ENCODE measurements at regions not wholly inside any gene's neighbourhood (a gene's known extent, or its start where the extent isn't known, plus 50 kb on each side); places are given as distances from the start of the nearest gene placed in this dataset.

DNA sequence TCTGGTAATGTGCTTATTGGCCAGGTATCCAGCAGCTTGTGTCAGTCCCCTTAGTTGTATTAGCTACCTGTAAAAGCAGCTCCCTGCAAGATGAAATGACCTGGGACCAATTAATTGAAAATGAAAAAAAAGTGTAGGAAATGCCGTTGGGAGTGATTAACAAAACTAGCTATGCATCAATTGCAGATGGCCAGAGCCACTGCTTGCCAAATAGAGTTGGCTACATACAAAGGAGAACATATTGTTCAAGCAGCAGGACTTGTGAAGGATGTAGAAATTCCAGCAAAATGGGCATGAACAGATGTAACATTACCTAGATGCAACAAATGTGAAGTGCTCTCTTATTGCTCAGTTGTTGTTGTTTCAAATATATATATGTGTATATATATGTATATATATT, 300.5 kb downstream of the PCDH17 start:
- Mint-ChIP-seq H3K27me3 (no peaks in the 10 kb centered on the region), H3K4me1 (no peaks in the 10 kb centered on the region), H3K9me3 (peaks cover 0 to 8% (median 0%) of the 10 kb centered on the region in 7 donors), H3K27ac (no peak overlapping the region), H3K36me3 (no peaks in the 10 kb centered on the region), H3K4me3 (no peak overlapping the region)
- ATAC-seq (ENCODE audit: low read depth in 2 of 2) (no peak), DNase-seq (no peak)

DNA sequence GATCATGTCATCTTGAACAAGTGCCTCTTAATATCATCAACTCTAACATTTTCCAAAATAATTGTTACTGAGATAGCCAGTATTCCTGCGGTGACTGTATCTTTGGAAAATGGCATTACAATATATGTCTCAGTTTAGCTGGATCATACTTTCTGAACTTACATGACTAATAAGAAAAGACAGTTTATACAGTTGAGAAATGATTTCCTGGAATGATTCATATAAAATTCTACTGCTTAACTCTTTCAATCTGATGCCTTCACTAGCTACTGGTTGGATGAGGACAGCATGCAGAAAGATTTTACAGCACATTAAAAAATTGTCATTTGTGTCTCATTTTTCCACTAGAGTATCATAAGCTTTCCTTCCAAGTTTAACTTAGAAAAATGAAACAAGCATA, 302.1 kb downstream of the PCDH17 start:
- no peak for ATAC-seq (ENCODE audit: low read depth in 2 of 2)
- no peaks in the 10 kb centered on the region for H3K4me1 Mint-ChIP-seq
- H3K27ac Mint-ChIP-seq: no peak overlapping the region
- no peaks in the 10 kb centered on the region for H3K36me3 Mint-ChIP-seq
- H3K4me3 Mint-ChIP-seq: no peak overlapping the region
- peaks cover 0 to 8% (median 0%) of the 10 kb centered on the region in 7 donors for H3K9me3 Mint-ChIP-seq
- no peak for DNase-seq
- no peaks in the 10 kb centered on the region for H3K27me3 Mint-ChIP-seq

DNA sequence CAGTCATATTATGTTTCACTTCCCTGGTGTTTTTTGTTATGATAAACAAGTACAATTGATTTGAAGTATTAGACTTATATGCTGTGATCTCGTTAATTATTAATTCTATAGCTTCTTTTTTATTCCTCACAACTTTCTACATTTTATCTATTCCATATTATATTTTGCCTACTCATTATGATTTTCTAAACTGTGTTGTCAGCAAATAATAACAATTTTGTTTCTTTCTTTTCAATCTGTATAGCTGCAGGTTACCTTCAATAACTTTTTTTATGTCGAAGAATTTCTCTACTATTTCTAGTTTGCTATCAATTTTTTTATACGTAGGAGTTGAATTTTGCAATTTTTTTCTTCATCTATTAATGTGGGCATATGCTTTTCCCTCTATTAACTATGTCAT, 304.4 kb downstream of the PCDH17 start:
- H3K4me1 Mint-ChIP-seq: no peaks in the 10 kb centered on the region
- H3K27me3 Mint-ChIP-seq: no peaks in the 10 kb centered on the region
- no peak overlapping the region for H3K27ac Mint-ChIP-seq
- H3K36me3 Mint-ChIP-seq: no peaks in the 10 kb centered on the region
- DNase-seq (no peak), ATAC-seq (ENCODE audit: low read depth in 2 of 2) (no peak)
- H3K4me3 Mint-ChIP-seq: no peak overlapping the region
- H3K9me3 Mint-ChIP-seq: peaks cover 0 to 8% (median 0%) of the 10 kb centered on the region in 7 donors

DNA sequence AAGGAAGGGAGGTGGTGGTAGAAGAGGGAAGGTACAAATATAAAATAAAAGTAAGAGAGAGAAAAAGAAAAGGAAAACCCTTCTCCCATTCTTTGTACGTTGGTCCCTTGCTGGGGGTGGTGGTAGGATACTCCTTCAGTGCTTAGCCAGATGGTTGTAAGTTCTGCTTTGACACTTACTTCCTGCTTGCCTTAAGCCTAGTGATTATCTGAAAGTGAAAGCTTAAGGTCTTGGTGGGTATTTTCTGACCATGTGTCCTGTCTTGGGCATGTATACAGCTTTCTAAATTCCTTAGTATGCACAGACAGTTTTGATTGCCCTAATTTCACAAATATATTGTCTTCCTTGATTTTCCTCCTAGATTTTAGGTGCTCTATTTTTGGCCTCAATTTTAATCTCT, 314.8 kb downstream of the PCDH17 start:
- peaks cover 1 to 11% (median 8%) of the 10 kb centered on the region in 7 donors for H3K9me3 Mint-ChIP-seq
- no peaks in the 10 kb centered on the region for H3K36me3 Mint-ChIP-seq
- H3K4me1 Mint-ChIP-seq: no peaks in the 10 kb centered on the region
- H3K27me3 Mint-ChIP-seq: no peaks in the 10 kb centered on the region
- ATAC-seq (ENCODE audit: low read depth in 2 of 2) (no peak), DNase-seq (no peak)
- H3K4me3 Mint-ChIP-seq: no peak overlapping the region
- H3K27ac Mint-ChIP-seq: no peak overlapping the region

DNA sequence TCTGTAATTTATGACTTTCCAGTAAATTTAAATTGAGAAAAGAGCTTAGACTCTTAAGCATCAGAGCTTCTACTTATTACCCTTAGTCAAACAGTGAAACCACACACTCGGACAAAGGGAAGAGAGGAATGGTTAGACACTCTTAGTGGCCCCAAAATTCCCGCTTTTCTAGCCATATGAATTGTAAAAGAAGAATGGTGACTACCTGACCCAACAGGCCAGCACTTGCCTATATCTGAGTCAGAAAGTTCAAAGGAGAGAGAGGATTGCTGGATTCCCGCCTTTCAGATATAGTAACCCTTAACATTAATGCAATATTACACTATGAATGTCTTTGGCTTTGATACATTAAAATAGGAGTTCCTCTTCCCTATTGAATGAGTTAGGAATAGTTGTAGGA, 317.3 kb downstream of the PCDH17 start:
- H3K27me3 Mint-ChIP-seq: no peaks in the 10 kb centered on the region
- no peak overlapping the region for H3K4me3 Mint-ChIP-seq
- peaks cover 5 to 17% (median 9%) of the 10 kb centered on the region in 7 donors for H3K9me3 Mint-ChIP-seq
- DNase-seq (no peak), ATAC-seq (ENCODE audit: low read depth in 2 of 2) (no peak)
- no peaks in the 10 kb centered on the region for H3K36me3 Mint-ChIP-seq
- H3K27ac Mint-ChIP-seq: no peak overlapping the region
- H3K4me1 Mint-ChIP-seq: no peaks in the 10 kb centered on the region

DNA sequence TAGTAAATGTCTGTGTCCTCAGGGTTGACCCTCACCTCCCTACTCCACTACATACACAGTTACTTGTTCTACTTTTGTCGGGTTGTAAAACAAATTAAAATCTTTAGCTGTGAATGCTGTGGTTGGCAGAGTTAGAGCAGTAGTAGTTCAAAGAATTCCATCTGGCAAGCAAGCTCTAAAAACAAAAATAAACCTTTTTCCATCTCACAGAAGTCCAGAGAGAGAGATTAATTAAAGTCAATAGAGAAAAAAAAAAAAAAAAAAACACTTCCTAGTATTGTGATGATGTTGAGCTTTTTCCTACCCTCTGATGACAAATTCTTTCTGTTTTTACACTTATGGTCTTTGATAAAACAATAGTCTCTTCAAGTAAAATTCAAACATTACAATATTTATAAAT, 338.4 kb downstream of the PCDH17 start:
- H3K4me3 Mint-ChIP-seq: no peak overlapping the region
- H3K9me3 Mint-ChIP-seq: peaks cover 6 to 33% (median 12%) of the 10 kb centered on the region in 7 donors
- no peak overlapping the region for H3K27ac Mint-ChIP-seq

DNA sequence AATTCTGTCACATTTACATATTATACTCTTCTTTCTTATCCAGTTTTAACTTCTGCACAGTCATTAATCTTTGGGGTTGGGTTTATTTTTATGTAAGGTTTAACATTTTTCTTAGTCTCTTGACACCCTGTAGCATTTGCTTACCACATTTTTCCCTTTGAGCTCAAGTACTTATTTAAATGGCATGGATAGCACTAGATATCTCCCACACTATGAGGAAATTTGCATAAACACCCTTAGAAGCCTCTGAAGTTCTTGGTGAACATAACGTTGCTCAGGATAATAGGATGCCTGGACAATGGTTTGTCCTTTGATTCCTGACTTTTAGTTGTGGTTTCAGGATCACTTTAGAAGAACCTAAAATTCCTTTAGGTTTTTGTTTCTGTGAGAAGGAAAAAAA, 338.9 kb downstream of the PCDH17 start:
- Mint-ChIP-seq H3K9me3 (peaks cover 6 to 33% (median 12%) of the 10 kb centered on the region in 7 donors), H3K27ac (no peak overlapping the region), H3K27me3 (no peaks in the 10 kb centered on the region), H3K4me3 (no peak overlapping the region), H3K36me3 (no peaks in the 10 kb centered on the region), H3K4me1 (no peaks in the 10 kb centered on the region)
- DNase-seq (no peak), ATAC-seq (ENCODE audit: low read depth in 2 of 2) (no peak)

More for the DNA sequence above, 338.4 kb downstream of the PCDH17 start:
- H3K27me3 Mint-ChIP-seq: no peaks in the 10 kb centered on the region
- no peaks in the 10 kb centered on the region for H3K36me3 Mint-ChIP-seq
- H3K4me1 Mint-ChIP-seq: no peaks in the 10 kb centered on the region
- no peak for DNase-seq
- ATAC-seq (ENCODE audit: low read depth in 2 of 2): no peak

DNA sequence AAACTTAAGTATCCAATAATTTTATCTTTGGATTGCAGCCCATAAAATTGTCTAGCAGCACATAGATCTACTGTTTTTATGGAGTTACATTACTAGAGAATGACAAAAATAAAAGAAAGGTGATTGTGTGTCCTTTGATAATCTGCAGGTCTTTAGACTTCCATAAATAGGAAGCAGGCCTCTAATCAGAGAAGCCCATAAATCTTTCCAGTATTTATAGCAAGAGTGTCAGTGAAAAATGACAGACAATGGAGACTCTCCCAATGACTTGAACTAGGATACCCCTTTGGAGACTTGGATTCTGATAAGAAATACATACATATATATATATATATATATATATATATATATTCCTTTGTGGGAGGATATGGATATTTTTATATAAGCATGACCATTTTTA, 351.2 kb downstream of the PCDH17 start:
- H3K4me1 Mint-ChIP-seq: no peaks in the 10 kb centered on the region
- H3K27me3 Mint-ChIP-seq: no peaks in the 10 kb centered on the region
- H3K27ac Mint-ChIP-seq: no peak overlapping the region
- DNase-seq (no peak), ATAC-seq (ENCODE audit: low read depth in 2 of 2) (no peak)
- no peaks in the 10 kb centered on the region for H3K36me3 Mint-ChIP-seq
- H3K9me3 Mint-ChIP-seq: peaks cover 7 to 15% (median 10%) of the 10 kb centered on the region in 7 donors
- no peak overlapping the region for H3K4me3 Mint-ChIP-seq

DNA sequence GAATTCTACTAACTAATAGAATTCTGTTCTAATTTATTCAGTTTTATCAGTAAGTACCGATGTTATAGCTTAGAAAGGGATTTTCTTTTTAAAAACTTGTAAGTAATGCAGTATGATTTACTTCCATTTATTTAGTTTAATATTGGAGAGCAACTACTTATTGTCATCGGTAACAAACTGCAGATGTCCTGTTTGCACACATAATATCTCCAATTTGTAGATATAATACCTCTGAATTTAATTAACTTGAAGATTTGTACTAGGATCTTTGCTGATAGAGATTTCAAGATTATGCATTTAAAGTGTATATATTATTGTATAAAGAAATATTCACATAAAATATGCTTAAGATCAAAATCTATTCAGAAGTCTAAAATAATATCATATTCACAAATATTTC, 356.7 kb downstream of the PCDH17 start:
- ATAC-seq (ENCODE audit: low read depth in 2 of 2): no peak

DNA sequence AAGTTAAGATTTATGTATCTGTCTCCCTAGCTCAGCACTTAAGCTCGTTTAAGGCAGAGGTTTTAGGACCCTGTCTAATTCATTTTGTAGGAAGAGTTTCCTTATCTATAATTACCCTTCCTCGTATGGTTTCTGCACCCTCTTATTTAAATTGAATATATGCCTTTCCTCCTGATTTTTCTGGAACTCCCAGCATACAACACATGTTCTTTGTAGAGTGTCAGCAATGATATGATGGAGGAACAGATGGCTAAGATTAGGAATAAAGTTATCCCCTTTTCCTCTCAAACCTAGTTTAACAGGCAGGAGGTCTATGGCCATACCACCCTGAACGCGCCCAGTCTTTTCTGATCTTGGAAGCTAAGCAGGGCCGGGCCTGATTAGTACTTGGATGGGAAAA, 359.5 kb downstream of the PCDH17 start:
- no peak for DNase-seq
- no peak for ATAC-seq (ENCODE audit: low read depth in 2 of 2)
- H3K27me3 Mint-ChIP-seq: no peaks in the 10 kb centered on the region
- H3K4me1 Mint-ChIP-seq: no peaks in the 10 kb centered on the region
- no peak overlapping the region for H3K27ac Mint-ChIP-seq
- H3K9me3 Mint-ChIP-seq: peaks cover 3 to 13% (median 6%) of the 10 kb centered on the region in 7 donors
- H3K36me3 Mint-ChIP-seq: no peaks in the 10 kb centered on the region
- H3K4me3 Mint-ChIP-seq: no peak overlapping the region

More for the DNA sequence above, 356.7 kb downstream of the PCDH17 start:
- Mint-ChIP-seq H3K4me1 (no peaks in the 10 kb centered on the region), H3K27me3 (no peaks in the 10 kb centered on the region), H3K9me3 (peaks cover 7 to 20% (median 10%) of the 10 kb centered on the region in 7 donors), H3K27ac (no peak overlapping the region), H3K36me3 (no peaks in the 10 kb centered on the region), H3K4me3 (no peak overlapping the region)
- DNase-seq: no peak

DNA sequence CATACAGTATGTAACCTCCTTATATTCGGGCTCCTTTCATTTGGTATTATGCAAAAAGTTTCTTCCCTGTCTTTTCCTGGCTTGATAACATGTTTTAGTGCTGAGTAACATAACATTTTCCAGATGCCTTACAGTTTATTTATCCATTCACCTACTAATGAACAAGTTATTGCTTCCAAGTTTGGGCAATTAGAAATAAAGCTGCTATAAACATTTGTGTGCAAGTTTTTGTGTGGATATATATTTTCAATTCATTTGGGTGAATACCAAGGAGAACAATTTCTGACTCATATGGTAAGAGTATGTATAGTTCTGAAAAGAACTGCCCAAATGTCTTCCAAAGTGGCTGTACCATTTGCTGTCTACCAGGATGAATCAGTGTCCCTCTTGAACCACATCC, 360.9 kb downstream of the PCDH17 start:
- no peak overlapping the region for H3K4me3 Mint-ChIP-seq
- no peaks in the 10 kb centered on the region for H3K27me3 Mint-ChIP-seq
- H3K4me1 Mint-ChIP-seq: no peaks in the 10 kb centered on the region
- H3K27ac Mint-ChIP-seq: no peak overlapping the region
- H3K36me3 Mint-ChIP-seq: no peaks in the 10 kb centered on the region
- ATAC-seq (ENCODE audit: low read depth in 2 of 2) (no peak), DNase-seq (no peak)
- H3K9me3 Mint-ChIP-seq: peaks cover 0 to 9% (median 2%) of the 10 kb centered on the region in 7 donors

DNA sequence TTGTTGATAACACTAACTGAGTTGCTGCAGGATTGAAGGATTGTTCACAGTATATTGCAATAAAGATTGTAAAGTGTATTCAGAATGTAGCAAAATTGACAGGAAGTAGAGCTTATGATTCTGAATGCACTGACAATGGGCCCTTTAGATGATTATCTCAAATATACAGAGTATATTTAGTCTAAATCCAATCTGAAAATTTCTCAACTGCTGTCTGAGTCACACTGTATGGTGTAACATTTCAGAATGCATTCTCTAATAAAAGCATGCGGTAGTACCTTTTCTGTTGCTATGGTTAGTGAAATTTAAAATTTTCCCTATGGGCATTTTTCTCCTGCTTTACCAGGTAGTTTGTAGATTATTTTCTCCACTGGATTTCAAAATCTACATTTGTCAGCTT, 365.2 kb downstream of the PCDH17 start:
- H3K4me1 Mint-ChIP-seq: no peaks in the 10 kb centered on the region
- ATAC-seq (ENCODE audit: low read depth in 2 of 2) (no peak), DNase-seq (no peak)
- no peak overlapping the region for H3K4me3 Mint-ChIP-seq
- H3K36me3 Mint-ChIP-seq: no peaks in the 10 kb centered on the region
- no peaks in the 10 kb centered on the region for H3K27me3 Mint-ChIP-seq
- H3K9me3 Mint-ChIP-seq: peaks cover 4 to 18% (median 8%) of the 10 kb centered on the region in 7 donors
- no peak overlapping the region for H3K27ac Mint-ChIP-seq

DNA sequence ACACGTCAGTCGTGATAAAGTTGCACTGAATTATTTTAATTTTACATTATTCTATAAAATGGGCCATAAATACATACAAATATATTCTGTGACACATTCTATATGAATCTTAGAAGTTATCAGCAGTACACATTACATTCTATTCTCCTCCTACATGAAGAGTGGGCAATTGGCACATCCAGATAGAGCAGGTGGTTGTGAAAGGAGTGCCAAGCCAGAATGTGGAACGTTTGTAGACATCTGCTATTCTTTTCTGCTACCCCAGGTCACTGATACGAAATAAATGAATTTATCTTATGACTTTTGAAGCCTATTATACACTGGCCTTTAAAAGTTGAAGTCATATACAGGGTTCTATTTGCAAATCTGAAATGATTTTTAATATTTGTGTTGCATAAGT, 373.2 kb downstream of the PCDH17 start:
- Mint-ChIP-seq H3K4me3 (no peak overlapping the region), H3K27ac (no peak overlapping the region), H3K36me3 (no peaks in the 10 kb centered on the region), H3K9me3 (peaks cover 2 to 13% (median 8%) of the 10 kb centered on the region in 7 donors), H3K27me3 (no peaks in the 10 kb centered on the region), H3K4me1 (no peaks in the 10 kb centered on the region)
- ATAC-seq (ENCODE audit: low read depth in 2 of 2) (no peak), DNase-seq (no peak)

DNA sequence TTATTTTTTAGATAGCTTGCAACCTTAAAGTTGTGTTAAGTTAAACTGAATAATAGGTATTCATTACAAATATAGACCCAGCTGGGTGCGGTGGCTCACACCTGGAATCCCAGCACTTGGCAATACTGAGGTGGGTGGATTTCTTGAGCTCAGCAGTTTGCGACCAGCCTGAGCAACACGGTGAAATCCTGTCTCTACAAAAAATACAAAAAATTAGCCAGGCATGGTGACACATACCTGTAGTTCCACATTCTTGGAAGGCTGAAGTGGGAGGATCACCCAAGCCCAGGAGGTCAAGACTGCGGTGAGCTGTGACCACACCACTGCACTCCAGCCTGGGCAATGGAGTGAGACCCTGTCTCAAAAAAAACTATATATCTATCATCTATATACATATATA, 386.5 kb downstream of the PCDH17 start:
- no peak overlapping the region for H3K27ac Mint-ChIP-seq
- ATAC-seq (ENCODE audit: low read depth in 2 of 2) (no peak), DNase-seq (no peak)
- H3K4me1 Mint-ChIP-seq: no peaks in the 10 kb centered on the region
- H3K9me3 Mint-ChIP-seq: peaks cover 0 to 3% (median 0%) of the 10 kb centered on the region in 7 donors
- no peaks in the 10 kb centered on the region for H3K36me3 Mint-ChIP-seq
- H3K4me3 Mint-ChIP-seq: no peak overlapping the region
- H3K27me3 Mint-ChIP-seq: no peaks in the 10 kb centered on the region

DNA sequence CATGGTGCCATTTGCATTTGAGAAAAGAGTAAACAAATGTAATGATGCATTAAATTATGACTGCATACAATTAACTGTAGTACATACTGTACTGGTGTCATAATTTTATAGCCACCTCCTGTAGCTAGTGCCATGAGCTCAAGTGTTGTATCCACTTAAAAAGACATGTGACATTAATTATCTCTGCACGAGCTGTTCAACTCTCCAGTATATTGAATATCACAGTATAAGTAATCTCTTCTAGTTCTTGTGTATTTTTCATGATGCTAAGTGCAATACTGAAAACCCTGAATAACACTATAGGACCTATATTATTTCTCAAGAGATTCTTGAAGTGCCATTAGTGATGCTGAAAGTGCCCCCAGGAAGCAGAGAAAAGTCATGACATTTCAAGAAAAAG, 387.3 kb downstream of the PCDH17 start:
- Mint-ChIP-seq H3K36me3 (no peaks in the 10 kb centered on the region), H3K27me3 (no peaks in the 10 kb centered on the region), H3K4me3 (no peak overlapping the region), H3K27ac (no peak overlapping the region), H3K4me1 (no peaks in the 10 kb centered on the region), H3K9me3 (peaks cover 0 to 3% (median 0%) of the 10 kb centered on the region in 7 donors)
- ATAC-seq (ENCODE audit: low read depth in 2 of 2) (no peak), DNase-seq (no peak)

Data from naive B cell (primary cell).